Esophagus muscularis mucosa (tissue), 3 donors: ENCODE measurements at regions not wholly inside any gene's neighbourhood (a gene's known extent, or its start where the extent isn't known, plus 50 kb on each side); places are given as distances from the start of the nearest gene placed in this dataset.

Source experiments
- POLR2A ChIP-seq: fragments of 450-650 bp; IDR thresholded peaks from one replicate; pipeline ENCODE4 v1.6.1; 2017; ENCODE audit warnings: antibody characterized with exemption, moderate library complexity, mild to moderate bottlenecking, low read depth
- POLR2AphosphoS5 ChIP-seq, 2 donors: sonication (generic); formaldehyde crosslinking; IDR thresholded peaks; one replicate each; pipeline ENCODE4 v1.6.1; 2017; ENCODE audit warnings: antibody characterized with exemption in 2 of 2
- TF ChIP-seq, protein P1 (sequence below), 3 experiments: fragments of 200-600 bp in 2 of 3; fragments of 450-650 bp in 1 of 3; sonication (generic) in 2 of 3; IDR thresholded peaks; one replicate each; pipeline ENCODE4 v1.5.1; 2017 to 2019; ENCODE audit warnings: antibody characterized with exemption in 3 of 3, mild to moderate bottlenecking in 2 of 3, moderate library complexity in 1 of 3

GRCh38 chr2:82875858-82876257 lies 1583.2 kb downstream of the SUCLG1 start:
- TF ChIP-seq, protein P1, sequence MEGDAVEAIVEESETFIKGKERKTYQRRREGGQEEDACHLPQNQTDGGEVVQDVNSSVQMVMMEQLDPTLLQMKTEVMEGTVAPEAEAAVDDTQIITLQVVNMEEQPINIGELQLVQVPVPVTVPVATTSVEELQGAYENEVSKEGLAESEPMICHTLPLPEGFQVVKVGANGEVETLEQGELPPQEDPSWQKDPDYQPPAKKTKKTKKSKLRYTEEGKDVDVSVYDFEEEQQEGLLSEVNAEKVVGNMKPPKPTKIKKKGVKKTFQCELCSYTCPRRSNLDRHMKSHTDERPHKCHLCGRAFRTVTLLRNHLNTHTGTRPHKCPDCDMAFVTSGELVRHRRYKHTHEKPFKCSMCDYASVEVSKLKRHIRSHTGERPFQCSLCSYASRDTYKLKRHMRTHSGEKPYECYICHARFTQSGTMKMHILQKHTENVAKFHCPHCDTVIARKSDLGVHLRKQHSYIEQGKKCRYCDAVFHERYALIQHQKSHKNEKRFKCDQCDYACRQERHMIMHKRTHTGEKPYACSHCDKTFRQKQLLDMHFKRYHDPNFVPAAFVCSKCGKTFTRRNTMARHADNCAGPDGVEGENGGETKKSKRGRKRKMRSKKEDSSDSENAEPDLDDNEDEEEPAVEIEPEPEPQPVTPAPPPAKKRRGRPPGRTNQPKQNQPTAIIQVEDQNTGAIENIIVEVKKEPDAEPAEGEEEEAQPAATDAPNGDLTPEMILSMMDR (IDR thresholded peaks at IDR 0.05), result no peak
- TF ChIP-seq POLR2AphosphoS5 (IDR thresholded peaks at IDR 0.05) (no peak), POLR2A (no peak)
